HL-60 (cell line): ENCODE measurements at regions not wholly inside any gene's neighbourhood (a gene's known extent, or its start where the extent isn't known, plus 50 kb on each side); places are given as distances from the start of the nearest gene placed in this dataset.
"Not testable (repeated sequence)": the region's sequence is repeated elsewhere in the genome, so short reads cannot be mapped to it uniquely, and the experiment has no call there.

Experiments used
- DNase-seq, 2 experiments: peaks; one replicate each; pipeline ENCODE4 v3.0.0-alpha.2; 2010 to 2020; ENCODE audit warnings: low read depth in 1 of 2, low spot score in 1 of 2
- H3K27ac ChIP-seq: fragments of 250-450 bp; sonication (Bioruptor Pico); replicated peaks from 2 replicates; pipeline ENCODE4 v1.5.1; 2020; ENCODE audit warnings: mild to moderate bottlenecking, moderate library complexity
- H3K27me3 ChIP-seq: fragments of 250-450 bp; sonication (Bioruptor Pico); 2 replicates; pipeline ENCODE4 v1.5.1; 2021; ENCODE audit warnings: mild to moderate bottlenecking, moderate library complexity; ENCODE audit not compliant: insufficient read depth, poor library complexity, severe bottlenecking
- H3K4me3 ChIP-seq: replicated peaks from 2 replicates; pipeline ENCODE4 v1.5.1; 2011; ENCODE audit warnings: mild to moderate bottlenecking, control low read depth, low read length; ENCODE audit not compliant: insufficient read depth
- CTCF ChIP-seq: IDR thresholded peaks from one replicate; pipeline ENCODE4 v1.5.1; 2011; ENCODE audit warnings: low read length, control low read depth, inconsistent platforms; ENCODE audit not compliant: insufficient read depth
- GABPA ChIP-seq: IDR thresholded peaks from 2 replicates; pipeline ENCODE4 v1.6.1; 2012; ENCODE audit warnings: low read depth
- POLR2AphosphoS5 ChIP-seq: IDR thresholded peaks from 2 replicates; pipeline ENCODE4 v1.6.1; 2012; ENCODE audit warnings: low read depth
- SPI1 ChIP-seq: IDR thresholded peaks from 2 replicates; pipeline ENCODE4 v1.6.1; 2012; ENCODE audit warnings: low read depth, mild to moderate bottlenecking, borderline replicate concordance
- TF ChIP-seq, protein P1 (sequence below): IDR thresholded peaks from 2 replicates; pipeline ENCODE4 v1.6.1; 2012; ENCODE audit warnings: low read depth; ENCODE audit not compliant: insufficient replicate concordance

DNA sequence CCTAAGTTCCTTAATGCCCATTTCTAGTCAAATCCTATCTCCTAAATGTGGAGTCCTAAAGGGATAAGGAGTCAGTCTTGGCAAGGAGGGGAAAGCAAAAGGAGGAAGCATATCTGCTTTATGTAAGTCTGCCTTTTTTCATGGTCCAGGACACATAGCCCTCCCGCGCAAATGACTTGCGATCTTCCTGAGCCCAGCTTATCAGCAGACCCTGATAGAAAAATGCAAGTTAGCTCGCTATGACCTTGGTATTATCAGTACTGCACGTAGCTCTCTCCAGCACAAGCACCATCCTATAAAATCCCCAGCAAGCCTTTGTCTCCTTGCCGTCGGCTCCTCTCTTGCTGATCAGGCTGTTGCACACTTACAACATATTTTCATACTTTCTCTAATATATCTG, 281.4 kb upstream of the KCNH7 start:
- DNase-seq, result no peak
- no peak overlapping the region for H3K27ac ChIP-seq
- H3K4me3 ChIP-seq, result no peak overlapping the region
- no peaks in the 10 kb centered on the region for H3K27me3 ChIP-seq
- TF ChIP-seq GABPA, result no peak
- no peak for TF ChIP-seq SPI1
- TF ChIP-seq, protein P1, sequence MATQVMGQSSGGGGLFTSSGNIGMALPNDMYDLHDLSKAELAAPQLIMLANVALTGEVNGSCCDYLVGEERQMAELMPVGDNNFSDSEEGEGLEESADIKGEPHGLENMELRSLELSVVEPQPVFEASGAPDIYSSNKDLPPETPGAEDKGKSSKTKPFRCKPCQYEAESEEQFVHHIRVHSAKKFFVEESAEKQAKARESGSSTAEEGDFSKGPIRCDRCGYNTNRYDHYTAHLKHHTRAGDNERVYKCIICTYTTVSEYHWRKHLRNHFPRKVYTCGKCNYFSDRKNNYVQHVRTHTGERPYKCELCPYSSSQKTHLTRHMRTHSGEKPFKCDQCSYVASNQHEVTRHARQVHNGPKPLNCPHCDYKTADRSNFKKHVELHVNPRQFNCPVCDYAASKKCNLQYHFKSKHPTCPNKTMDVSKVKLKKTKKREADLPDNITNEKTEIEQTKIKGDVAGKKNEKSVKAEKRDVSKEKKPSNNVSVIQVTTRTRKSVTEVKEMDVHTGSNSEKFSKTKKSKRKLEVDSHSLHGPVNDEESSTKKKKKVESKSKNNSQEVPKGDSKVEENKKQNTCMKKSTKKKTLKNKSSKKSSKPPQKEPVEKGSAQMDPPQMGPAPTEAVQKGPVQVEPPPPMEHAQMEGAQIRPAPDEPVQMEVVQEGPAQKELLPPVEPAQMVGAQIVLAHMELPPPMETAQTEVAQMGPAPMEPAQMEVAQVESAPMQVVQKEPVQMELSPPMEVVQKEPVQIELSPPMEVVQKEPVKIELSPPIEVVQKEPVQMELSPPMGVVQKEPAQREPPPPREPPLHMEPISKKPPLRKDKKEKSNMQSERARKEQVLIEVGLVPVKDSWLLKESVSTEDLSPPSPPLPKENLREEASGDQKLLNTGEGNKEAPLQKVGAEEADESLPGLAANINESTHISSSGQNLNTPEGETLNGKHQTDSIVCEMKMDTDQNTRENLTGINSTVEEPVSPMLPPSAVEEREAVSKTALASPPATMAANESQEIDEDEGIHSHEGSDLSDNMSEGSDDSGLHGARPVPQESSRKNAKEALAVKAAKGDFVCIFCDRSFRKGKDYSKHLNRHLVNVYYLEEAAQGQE, result no peak
- no peak for TF ChIP-seq POLR2AphosphoS5
- TF ChIP-seq CTCF, result no peak

- TF ChIP-seq POLR2AphosphoS5 (no peak), CTCF (no peak), GABPA (no peak), SPI1 (no peak)
- TF ChIP-seq, protein P1, result no peak
- Histone ChIP-seq H3K27ac (no peak overlapping the region), H3K27me3 (no peaks in the 10 kb centered on the region), H3K4me3 (no peak overlapping the region)
- DNase-seq, result no peak
Measured at GRCh38 chr2:163086940-163087339, 248.4 kb upstream of the KCNH7 start.

- not testable (repeated sequence) for DNase-seq, H3K4me3 ChIP-seq, H3K27me3 ChIP-seq, H3K27ac ChIP-seq
Measured at GRCh38 chr2:163085366-163086024, 246.9 kb upstream of the KCNH7 start.

DNA sequence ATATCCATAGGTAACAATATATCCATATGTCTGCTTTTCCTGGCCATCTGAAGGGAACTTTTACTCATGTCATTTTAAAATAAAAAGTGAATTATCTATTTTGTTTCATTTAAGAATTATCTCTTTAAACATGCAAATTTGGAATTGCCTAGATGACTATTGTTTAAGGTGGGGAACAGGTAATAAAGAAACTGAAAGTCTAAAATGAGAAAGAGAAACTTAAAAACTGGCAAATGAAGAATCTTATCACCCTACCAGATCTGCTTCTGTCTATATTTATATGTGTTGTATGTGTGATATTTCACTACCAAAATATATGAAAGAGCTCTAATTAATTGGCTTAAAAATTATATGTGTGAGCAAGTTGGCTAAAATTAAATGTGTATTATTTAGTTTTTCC, 243.2 kb upstream of the KCNH7 start:
- no peak for DNase-seq
- no peak for TF ChIP-seq POLR2AphosphoS5
- TF ChIP-seq SPI1, result no peak
- no peak for TF ChIP-seq CTCF
- TF ChIP-seq, protein P1, result no peak
- no peak for TF ChIP-seq GABPA
- no peaks in the 10 kb centered on the region for H3K27me3 ChIP-seq
- no peak overlapping the region for H3K27ac ChIP-seq
- no peak overlapping the region for H3K4me3 ChIP-seq
